NCI-H69 (cell line): ENCODE measurements at regions not wholly inside any gene's neighbourhood (a gene's known extent, or its start where the extent isn't known, plus 50 kb on each side); places are given as distances from the start of the nearest gene placed in this dataset.
A peak's percentile ranks its signal among the peaks of the same experiment; 100 is the strongest.

Experiments
- DNase-seq: peaks from one replicate; lab custom pipeline; 2025; lab: John Stamatoyannopoulos, UW

DNA sequence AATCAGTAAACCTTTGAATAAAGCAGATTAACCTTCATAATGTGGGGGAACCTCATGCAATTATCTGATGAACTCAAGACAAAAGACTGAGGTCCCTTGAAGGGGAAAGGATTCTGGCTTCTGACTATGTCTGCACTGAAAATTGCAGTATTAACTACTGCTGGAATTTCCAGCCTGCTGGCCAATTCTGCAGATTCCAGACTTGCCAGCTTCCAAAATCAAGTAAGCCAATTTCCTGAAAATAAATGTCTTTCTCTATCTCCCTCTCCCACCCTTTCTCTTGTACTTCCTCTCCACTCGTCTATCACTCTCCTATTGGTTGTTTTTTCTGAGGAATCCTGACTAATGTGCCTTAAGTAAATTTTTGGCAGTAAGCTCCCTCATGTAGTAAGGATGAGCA, 1479.9 kb upstream of the PRR20A start:
- no peak for DNase-seq

DNA sequence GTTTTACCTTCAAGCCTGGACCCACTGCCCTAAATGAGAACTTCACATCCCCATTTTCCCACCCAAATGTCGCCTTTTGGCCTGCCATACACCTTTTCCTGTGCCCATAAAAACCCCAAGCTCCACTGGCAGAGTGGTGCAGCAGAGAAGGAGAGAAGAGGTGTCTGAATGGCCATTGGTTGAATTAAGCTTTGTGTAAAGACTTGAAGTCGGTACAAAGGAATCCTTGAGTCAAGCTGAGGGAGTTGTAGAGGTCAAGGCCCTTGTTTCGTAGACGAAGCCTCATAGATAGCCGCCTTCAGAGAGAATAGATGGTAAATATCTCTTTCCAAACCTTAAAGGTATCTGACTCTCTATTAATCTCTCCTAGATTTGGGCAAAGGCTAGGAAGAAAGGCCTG, 1479.2 kb upstream of the PRR20A start:
- no peak for DNase-seq

DNA sequence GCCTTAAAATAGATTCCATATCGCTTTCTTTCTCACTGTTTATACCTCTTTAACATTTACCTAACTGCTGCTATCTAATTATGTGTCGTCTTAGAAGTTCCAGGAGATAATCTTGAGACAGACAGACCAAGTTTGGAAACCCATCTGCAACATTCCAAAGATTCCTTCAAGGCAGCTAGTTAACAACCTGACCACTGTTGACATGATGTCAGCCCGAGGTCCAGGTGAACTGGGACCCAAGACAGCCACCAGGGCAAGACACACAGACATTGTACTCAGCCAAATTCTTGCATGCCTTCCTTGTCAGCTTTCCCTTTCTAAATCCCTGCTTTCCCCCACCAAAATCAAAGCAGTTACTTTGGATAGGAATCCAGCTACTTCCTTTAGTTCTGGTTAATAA, 1476.5 kb upstream of the PRR20A start:
- DNase-seq, result no peak

DNA sequence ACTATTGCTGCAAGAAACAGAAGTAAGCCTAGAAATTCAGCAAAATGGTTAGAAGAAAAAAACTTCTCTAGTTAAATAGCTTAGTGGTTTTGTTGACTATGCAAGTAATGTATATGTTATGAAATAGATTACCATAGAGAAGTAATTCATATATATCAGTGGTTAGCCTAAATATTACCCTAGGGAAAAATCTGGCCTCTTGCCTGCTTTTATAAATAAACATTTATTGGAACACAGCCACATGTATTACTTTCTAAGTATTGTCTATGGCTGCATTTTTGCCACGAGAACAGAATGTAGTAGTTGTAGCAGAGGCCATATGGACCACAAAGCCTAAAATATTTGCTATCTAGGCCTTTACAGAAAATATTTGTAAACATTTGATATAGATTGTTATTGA, 1471.7 kb upstream of the PRR20A start:
- peak; percentile 19 for DNase-seq

DNA sequence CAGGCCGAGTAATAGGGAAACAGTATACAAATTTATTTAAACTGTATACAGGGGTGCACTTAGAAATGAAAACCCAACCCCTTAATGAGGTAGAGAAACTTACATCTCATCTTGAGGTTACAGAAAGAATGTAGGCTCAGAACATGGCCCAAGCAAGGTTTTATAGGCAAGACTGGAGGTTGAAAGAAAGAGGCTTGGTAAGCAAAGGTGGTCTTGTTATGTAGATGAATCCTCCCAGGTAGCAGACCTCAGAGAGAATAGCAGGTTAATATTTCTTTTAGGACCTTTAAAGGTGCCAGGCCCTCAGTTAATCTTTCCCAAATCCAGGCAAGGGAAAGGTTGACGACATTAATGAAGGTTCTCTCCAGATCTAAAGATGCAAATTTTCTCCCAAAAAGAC, 1466.8 kb upstream of the PRR20A start:
- DNase-seq, result no peak

DNA sequence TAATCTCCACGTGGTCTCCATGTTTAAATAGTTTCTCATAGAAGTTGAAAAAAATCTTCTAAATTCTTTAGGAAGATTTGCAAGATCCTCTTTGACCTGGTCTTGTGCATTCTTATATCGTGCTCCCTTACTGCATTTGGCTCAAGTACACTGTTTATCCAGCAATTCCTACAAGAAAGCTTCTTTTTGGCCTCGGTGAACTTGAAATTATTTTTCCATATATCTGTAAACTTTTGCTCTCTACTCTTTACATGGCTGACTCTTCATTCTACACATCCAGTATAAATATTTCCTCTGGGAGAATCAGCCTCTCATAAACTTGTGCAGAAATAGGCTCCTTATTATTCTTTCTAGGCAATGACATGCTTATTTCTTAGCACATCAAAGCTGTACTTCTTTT, 1457.9 kb upstream of the PRR20A start:
- DNase-seq, result no peak

DNA sequence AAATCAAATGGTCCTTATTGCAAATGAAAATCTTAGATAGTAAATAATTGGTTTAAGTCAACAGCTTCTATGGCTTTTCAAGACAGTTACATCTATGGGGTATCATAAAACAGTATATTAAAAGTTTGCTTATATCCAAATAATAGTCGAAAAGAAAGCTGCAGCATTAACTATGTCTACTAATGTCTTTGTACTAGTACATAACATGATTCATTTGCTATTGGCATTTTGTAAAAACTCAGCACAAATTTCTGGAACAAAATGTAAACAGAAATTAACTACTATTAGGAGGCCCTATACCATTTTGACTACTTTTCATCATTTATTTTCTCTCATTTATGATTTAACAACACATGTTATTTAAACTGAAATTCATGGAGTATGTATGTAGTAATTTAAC, 1435.2 kb upstream of the PRR20A start:
- no peak for DNase-seq

DNA sequence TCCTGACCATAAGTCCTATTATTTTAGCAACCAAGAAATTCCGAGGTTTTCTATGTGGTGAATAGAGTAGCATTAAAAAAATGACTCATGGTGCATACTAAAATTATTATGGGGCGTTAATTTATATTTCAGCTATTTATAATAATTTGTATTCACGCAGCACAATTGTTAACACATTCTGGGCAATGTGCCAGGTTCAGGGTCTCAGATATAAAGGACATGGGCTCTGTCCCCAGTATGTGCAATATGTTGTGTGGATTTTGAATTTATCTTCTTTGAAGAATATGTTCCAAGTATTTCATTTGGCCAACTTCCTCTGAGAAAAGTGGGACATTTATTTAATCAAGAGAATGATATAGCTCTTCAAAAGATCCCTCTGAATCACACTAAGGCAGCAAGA, 1434.7 kb upstream of the PRR20A start:
- peak; percentile 80 for DNase-seq

DNA sequence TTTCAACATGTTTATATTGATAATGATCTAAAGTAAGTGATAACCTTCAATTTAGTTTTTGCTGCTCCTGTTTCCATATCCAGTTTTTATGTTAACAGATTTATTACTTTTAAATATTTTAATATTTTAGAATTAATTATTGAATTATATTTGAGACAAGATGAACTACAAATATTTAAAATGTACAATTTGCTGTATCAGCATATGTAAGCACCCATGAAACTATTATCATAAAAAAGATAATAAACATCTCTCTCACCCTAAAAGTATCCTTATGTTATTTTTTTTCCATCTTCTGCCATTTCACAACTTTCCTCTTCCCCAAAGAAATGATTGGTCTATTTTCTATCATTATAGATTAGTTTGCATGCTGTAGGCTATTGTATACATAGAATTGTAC, 1426.6 kb upstream of the PRR20A start:
- DNase-seq, result no peak

DNA sequence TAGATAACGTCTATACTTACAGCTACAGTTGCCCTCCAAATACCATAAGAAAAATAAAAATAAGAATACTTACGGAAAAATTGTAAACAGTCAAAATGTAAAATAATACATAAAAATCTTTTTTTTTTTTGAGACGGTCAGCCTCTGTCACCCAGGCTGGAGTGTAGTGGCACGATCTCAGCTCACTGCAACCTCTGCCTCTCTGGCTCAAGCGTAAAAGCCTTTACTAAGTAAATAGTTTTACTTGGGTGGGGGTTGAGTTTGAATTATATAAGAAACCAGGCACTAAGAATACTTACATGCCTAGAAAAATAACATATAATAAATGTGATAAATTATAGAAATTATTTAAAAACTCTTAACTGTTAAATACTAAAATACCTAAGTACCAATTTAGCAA, 1413.0 kb upstream of the PRR20A start:
- no peak for DNase-seq

DNA sequence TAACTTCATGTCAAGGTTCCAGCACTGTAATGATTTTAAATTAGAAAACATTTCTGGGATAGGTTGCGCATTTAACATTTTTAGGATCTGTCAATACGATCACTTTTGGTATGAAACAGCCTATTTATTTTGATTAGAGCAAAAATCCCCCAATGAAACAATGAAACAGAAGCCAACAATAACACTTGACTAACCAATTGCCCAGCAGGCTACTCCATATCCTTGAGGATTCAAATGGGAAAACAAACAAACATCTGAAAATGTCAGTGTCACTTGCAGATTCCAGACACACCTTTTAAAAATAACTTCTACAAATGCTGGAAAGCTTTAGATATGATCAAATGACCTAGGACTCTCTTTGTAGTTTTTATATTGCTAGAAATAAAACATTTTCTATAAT, 1412.5 kb upstream of the PRR20A start:
- peak; percentile 17 for DNase-seq

DNA sequence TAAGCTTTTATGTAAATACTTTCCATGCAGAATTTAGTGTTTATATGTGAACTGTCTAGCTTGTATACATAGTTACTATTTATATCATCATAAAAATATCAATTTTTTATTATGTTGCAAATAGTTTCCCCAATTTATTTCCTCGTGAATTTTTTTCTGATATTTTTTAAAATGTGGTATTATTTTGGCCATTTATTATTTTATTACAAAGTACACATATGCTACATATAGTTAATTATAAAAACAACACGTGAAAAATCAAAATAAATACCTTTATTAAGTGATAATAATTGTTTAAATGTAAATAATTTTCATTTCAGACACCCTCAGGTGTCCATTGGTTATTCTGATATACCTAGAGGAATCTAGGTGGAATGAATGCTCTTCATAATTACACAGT, 1394.9 kb upstream of the PRR20A start:
- no peak for DNase-seq

DNA sequence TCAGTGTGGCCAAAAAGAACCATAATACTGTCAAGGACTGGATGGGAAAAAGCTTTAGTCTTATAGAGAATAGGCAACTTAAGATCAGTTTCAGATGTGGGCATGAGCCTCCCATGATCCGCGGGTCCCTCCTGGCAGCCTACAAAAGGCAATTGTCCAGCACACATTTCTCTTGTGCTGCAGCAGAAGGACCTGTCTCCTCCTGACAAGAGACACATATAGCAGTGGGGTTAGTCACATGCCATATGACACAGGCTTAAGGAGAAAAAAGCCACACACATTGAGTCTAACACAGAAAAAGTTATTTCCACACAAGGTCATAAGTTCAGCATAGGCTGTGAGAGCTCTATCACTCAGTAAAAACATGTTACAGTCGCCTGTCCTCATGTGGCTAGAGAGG, 1378.7 kb upstream of the PRR20A start:
- DNase-seq, result no peak

DNA sequence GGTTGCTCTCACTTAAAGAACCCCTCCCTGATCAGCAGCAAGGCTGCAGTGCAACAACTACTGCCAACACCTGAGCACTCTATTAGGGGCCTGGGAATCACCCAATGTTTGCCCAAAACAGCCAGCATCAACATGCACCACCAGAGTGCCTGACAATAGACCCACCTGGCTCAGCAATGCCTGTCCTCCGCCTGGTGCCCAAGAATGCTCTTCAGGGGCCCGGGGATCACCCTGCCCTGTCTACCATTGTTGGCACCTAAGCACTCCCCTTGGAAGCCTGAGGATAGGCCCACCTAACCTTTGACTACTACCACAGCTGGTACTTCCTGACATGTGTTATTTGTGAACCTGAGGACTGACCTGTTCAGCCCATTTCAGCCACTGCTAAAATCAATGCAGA, 1363.1 kb upstream of the PRR20A start:
- DNase-seq, result no peak

DNA sequence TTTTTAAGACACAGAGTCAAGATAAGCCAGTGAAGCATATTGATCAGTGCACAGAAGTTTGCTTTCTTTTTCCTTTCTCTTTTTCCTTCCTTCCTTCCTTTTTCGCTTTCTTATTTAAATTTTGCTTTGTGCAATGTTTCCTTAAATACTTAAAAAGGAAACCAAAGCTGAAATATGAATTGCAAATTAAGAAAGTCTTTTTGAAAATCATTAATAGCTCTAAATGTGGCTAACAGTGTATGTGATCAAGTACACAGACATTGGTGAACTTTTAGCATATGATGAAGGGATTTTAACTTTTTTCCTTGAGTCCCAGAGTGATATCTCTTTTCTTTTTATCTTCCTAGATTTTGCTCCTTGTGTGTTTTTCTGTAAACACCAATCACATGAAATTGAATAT, 1356.9 kb upstream of the PRR20A start:
- DNase-seq, result no peak

DNA sequence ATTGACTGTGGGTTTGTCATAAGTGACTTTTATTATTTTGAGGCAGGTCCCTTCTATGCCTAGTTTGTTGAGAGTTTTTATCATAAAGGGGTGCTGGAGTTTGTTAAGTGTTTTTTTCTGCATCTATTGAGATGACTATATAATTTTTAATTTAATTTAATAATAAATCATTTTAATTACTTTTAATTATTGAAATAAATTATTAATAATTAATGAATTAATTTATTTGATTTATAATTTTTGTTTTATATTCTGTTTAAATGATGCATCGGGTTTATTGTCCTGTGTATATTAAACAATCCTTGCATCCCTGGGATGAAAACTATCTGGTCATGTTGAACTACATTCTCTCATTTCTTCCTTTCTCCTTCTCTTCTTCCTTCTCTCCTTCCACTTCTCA, 1352.2 kb upstream of the PRR20A start:
- DNase-seq, result no peak

DNA sequence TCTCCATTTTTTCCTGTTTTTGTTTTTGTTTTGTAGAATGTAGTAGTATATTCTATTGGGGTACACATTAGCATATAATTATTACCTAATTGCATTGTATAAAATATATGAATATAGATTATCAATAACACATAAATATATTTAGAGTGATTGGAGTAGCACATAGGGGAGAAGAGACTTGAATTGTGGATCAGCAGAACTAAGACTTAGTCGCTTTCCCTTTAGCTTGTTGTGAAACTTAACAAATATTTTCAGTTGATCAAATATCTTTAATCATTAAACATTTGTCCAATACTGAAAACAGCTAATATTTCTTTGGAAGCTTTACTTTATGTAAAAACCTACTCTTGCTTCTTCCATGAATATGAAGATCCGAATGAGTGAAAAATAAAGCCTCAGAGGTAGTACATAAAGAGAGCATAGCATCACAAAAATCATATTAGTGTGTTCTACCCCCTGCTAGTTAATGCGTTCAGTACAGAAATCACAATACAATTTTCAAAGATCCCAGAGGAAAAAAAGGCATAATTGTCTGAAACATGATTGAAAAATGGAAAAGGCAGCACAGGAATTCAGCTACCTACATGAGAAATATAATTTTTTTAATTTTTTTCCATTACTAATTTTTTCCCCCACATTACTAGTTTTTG, 1348.0 kb upstream of the PRR20A start:
- DNase-seq, result no peak

DNA sequence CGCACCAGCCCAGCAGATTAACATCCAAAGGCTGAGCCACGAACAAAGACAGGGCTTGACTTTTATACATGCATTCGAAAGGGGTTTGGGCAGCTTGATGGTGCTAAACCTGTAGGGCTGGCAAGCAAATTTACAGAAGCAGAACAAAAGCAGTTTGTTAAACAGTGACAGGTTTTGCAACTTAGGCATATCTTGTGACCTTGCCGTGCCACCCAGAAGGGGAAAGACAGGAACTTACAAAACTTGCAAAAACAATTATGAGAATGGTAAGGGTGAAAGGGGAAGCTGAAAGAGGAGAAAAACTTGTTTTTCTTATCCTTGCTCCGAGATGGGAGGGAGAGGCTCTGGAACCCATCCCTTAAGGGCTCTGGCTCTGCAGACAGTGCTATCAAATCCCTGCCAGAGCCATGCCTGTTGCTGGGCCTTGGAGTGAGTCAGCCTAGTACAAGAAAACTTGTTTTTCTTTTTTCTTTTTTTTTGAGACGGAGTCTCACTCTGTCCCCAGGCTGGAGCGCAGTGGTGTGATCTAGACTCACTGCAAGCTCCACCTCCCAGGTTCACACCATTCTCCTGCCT, 1325.2 kb upstream of the PRR20A start:
- DNase-seq, result no peak

DNA sequence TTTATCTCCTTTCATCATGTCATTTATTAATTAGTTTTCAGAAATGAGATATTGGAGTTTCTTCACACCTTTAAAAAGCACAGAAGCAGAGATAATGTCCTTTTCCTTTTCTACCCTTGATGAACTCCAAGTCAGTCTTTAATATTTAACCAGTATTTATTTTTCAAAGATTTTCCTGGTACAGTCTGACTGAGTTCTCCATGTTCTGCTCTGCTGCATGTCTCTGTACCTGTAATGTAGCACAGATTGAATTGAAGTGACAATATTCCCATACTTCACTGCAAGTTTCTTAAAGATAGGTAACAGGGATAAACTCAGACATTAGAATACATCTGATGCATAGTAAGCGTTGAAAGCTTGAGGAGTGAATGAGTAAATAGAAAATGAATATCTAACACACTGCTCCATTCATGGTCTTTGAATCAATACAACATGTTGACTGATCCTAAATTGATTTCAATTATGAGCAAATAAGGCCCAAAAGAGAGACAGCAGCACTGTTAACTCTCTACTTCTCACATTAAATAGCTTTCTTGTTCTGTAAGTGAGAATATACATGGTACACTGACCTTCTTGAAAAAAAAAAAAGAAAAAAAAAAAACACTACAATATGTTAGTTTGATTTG, 1323.6 kb upstream of the PRR20A start:
- peak; percentile 17 for DNase-seq

DNA sequence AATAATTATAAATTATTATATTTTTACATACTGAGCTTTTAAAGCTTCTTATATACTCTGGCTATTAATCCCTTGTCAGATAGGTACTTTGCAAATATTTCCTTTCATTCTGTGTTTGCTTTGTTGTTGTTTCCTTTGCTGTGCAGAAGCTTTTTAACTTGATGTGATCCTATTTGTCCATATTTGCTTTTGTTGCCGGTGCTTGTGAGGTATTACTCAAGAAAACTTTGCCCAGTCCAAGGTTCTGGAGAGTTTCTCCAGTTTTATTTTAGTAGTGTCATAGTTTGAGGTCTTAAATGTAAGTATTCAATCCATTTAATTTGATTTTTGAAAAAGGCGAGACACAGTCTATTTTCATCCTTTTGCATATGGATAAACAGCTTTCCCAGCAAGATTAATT, 1319.9 kb upstream of the PRR20A start:
- DNase-seq, result no peak

DNA sequence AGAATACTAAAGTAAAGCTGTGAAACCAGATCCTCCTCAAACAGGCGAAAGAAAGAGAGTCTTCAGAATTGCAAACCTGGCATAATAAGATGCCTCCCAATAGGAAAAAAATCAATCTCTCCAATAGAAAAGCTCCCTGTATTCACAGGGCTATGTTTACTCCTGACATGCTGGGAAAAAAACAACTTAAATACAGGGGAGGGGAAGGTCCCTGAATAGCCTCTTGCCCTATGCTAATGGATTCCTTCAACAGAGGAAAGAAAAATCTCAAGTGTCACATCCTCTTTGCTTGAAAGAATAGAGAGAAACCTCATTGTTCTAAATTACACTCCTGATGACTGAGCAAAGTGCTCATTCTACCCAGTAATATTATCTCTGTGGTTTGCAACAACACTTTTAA, 1271.1 kb upstream of the PRR20A start:
- DNase-seq, result no peak

DNA sequence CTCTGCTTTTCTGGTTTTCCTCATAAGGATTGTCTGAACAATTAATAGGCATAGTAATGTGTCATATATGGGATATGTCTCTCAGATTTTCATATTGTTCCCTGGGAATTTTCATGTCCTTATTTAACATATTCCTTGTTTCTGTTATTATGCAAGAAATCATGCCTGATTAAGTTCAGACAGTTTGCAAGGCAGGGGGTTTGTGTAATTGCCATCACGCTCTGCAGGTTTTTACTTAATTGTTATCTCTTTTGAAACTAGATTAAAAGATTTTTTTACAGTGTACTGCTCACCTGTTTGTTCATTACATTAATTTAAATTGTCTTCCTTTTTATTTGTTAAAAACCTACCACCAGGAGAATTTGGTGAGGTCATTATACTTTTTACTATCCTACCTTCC, 1253.2 kb upstream of the PRR20A start:
- peak; percentile 62 for DNase-seq

DNA sequence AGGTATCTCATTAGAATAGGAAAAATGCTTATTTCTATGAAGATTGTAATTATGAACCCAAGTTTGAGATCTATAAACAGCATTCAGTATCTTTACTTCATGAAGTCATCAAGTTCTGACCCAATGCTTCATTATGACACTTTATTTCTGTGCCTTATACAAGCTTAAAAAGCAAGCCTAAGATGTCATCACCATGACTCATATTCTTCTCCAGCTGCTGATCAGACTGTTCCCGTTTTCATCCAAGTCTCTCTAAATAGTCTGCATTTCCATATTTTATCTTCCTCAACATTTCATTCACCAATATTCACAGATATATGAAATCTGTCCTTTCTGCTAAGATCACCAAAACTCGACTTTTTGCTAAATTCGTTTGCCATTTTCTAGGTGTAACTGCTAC, 1247.2 kb upstream of the PRR20A start:
- DNase-seq, result no peak

DNA sequence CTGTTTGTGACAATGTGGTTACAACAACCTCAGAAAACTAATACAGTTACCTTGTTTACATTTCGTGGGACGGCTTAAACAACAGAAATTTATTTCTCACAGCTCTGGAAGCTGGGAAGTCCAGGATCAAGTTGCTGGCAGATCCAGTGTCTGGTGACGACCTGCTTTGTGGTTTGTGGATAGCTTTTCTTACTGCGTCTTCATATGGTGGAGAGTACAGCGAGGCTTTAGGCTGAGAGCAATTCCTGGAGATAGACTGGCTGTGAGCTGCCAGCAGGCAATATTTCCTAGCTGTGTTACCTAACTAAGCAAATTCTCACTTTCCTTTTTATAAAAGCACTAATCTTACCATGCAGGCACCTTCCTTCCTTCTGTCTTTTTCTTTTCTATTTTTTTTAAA, 1203.5 kb upstream of the PRR20A start:
- no peak for DNase-seq
